ENCODE measurements at regions not wholly inside any gene's neighbourhood (a gene's known extent, or its start where the extent isn't known, plus 50 kb on each side); places are given as distances from the start of the nearest gene placed in this dataset.

GRCh38 chr20:51083447-51083846, 60.5 kb upstream of the KCNG1 start:
- TF ChIP-seq CTCF (IDR thresholded peaks at IDR 0.05) (no peak), POLR2A (IDR thresholded peaks at IDR 0.05) (no peak)

Data from adrenal gland (tissue), 5 donors.